ENCODE measurements at regions not wholly inside any gene's neighbourhood (a gene's known extent, or its start where the extent isn't known, plus 50 kb on each side); places are given as distances from the start of the nearest gene placed in this dataset.

DNA sequence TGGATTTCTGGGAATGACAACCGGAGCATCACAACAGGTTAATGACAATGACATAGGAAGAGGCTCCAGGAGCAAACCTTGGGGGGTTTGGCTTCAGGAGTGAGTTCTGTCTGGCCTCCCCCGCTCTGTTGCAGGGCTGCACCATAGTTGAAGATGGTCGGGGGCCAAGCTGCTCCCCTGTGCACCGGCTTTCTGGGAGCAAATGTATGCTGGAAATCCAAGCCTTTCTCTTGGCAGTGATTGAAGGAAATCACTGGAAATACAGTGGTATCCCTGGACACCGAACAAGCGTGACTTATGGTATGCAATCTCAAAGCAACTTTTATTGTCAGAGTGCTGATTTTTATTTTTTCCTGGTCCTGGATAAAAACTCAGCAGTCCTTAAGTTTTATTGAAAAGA is 251.9 kb upstream of the ZNF32 start:
- Histone ChIP-seq H3K9me3 (replicated peaks in 1 of 2; ENCODE audit: control insufficient read depth in 1 of 2, insufficient read depth in 1 of 2, low read length in 2 of 2) (no peaks in the 10 kb centered on the region), H3K4me1 (ENCODE audit: control insufficient read depth in 1 of 2, insufficient read depth in 2 of 2, low read length in 2 of 2) (no peaks in the 10 kb centered on the region), H3K27me3 (ENCODE audit: control insufficient read depth in 2 of 2, insufficient read depth in 2 of 2, low read length in 2 of 2) (no peaks in the 10 kb centered on the region), H3K79me2 (ENCODE audit: insufficient read depth, low read length) (no peaks in the 10 kb centered on the region), H2AFZ (ENCODE audit: insufficient read depth, low read depth, low read length, poor library complexity, severe bottlenecking) (no peak overlapping the region), H3K4me3 (replicated peaks in 1 of 3; ENCODE audit: low read depth in 2 of 3, low read length in 3 of 3) (no peak overlapping the region), H4K20me1 (ENCODE audit: insufficient read depth, low read length) (no peaks in the 10 kb centered on the region), H3K36me3 (replicated peaks in 1 of 2; ENCODE audit: control insufficient read depth in 1 of 2, insufficient read depth in 2 of 2, low read length in 2 of 2) (no peaks in the 10 kb centered on the region), H3K9ac (ENCODE audit: insufficient read depth, low read length, poor library complexity, severe bottlenecking) (no peak overlapping the region), H3K4me2 (replicated peaks; ENCODE audit: extremely low read depth, low read length, poor library complexity, severe bottlenecking) (no peak overlapping the region), H3K27ac (ENCODE audit: low read depth in 1 of 2, low read length in 2 of 2) (no peak overlapping the region)
- intact Hi-C loops (cut with micrococcal nuclease) = no loop called here
- no peaks in the 10 kb centered on the region for H3K36me3 Mint-ChIP-seq
- H3K27ac Mint-ChIP-seq = no peak overlapping the region
- DNase-seq = no peak
- WGBS (ENCODE audit: insufficient coverage) = 97% methylated on average over 6 of the region's 6 CpGs
- TF ChIP-seq, protein P1, sequence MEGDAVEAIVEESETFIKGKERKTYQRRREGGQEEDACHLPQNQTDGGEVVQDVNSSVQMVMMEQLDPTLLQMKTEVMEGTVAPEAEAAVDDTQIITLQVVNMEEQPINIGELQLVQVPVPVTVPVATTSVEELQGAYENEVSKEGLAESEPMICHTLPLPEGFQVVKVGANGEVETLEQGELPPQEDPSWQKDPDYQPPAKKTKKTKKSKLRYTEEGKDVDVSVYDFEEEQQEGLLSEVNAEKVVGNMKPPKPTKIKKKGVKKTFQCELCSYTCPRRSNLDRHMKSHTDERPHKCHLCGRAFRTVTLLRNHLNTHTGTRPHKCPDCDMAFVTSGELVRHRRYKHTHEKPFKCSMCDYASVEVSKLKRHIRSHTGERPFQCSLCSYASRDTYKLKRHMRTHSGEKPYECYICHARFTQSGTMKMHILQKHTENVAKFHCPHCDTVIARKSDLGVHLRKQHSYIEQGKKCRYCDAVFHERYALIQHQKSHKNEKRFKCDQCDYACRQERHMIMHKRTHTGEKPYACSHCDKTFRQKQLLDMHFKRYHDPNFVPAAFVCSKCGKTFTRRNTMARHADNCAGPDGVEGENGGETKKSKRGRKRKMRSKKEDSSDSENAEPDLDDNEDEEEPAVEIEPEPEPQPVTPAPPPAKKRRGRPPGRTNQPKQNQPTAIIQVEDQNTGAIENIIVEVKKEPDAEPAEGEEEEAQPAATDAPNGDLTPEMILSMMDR (IDR thresholded peaks at IDR 0.05) = no peak
- peaks cover 0 to 3% (median 0%) of the 10 kb centered on the region in 7 donors for H3K9me3 Mint-ChIP-seq
- no peaks in the 10 kb centered on the region for H3K4me1 Mint-ChIP-seq
- H3K27me3 Mint-ChIP-seq (ENCODE audit: low read depth in 3 of 3) = peaks cover 5 to 23% (median 8%) of the 10 kb centered on the region in 3 donors
- no peak overlapping the region for H3K4me3 Mint-ChIP-seq

DNA sequence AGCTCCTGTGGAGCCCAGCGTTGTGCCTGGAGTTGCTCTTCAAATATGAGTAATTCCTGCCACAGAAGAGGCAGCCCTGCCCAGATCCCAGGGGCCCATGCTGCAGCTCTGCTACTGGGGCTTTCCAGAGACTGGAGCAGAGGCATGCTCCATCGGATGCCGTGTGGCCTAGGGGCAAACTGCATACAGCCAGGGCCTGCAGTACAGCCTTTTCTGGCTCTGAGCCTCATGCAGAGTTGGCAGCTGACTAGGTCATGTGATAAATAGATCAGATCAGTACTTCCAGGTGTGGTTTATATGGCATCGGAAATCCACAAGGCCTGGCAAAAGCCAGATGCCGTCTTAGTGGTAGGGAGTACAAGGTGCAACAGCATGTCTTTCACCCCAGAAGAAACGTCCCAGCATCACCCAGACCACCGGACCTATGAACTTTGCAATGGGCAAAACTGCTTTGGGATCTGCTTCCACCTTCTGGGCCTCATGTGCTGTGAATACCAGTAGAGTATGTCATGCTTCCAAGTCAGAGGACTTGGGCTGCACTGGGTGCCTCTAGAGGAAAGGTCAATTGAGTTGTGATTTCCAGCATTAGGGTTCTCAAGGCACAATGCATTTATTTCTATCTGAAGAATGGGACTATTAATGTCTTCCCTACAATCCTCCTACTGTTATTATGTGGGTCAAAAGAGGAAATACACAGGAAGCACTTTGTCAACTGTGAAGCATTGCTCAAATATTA is 250.7 kb upstream of the ZNF32 start:
- Histone ChIP-seq H3K27me3 (ENCODE audit: control insufficient read depth in 2 of 2, insufficient read depth in 2 of 2, low read length in 2 of 2) (no peaks in the 10 kb centered on the region), H2AFZ (ENCODE audit: insufficient read depth, low read depth, low read length, poor library complexity, severe bottlenecking) (no peak overlapping the region), H4K20me1 (ENCODE audit: insufficient read depth, low read length) (no peaks in the 10 kb centered on the region), H3K4me3 (replicated peaks in 1 of 3; ENCODE audit: low read depth in 2 of 3, low read length in 3 of 3) (no peak overlapping the region), H3K27ac (ENCODE audit: low read depth in 1 of 2, low read length in 2 of 2) (no peak overlapping the region), H3K9ac (ENCODE audit: insufficient read depth, low read length, poor library complexity, severe bottlenecking) (no peak overlapping the region), H3K4me1 (ENCODE audit: control insufficient read depth in 1 of 2, insufficient read depth in 2 of 2, low read length in 2 of 2) (no peaks in the 10 kb centered on the region), H3K36me3 (replicated peaks in 1 of 2; ENCODE audit: control insufficient read depth in 1 of 2, insufficient read depth in 2 of 2, low read length in 2 of 2) (no peaks in the 10 kb centered on the region), H3K4me2 (replicated peaks; ENCODE audit: extremely low read depth, low read length, poor library complexity, severe bottlenecking) (no peak overlapping the region), H3K79me2 (ENCODE audit: insufficient read depth, low read length) (no peaks in the 10 kb centered on the region), H3K9me3 (replicated peaks in 1 of 2; ENCODE audit: control insufficient read depth in 1 of 2, insufficient read depth in 1 of 2, low read length in 2 of 2) (no peaks in the 10 kb centered on the region)
- TF ChIP-seq, protein P1 (IDR thresholded peaks at IDR 0.05) = no peak
- intact Hi-C loops (cut with micrococcal nuclease) = no loop called here
- no peak overlapping the region for H3K27ac Mint-ChIP-seq
- H3K4me1 Mint-ChIP-seq = no peaks in the 10 kb centered on the region
- no peak for DNase-seq
- H3K9me3 Mint-ChIP-seq = peaks cover 0 to 3% (median 0%) of the 10 kb centered on the region in 7 donors
- no peak overlapping the region for H3K4me3 Mint-ChIP-seq
- H3K36me3 Mint-ChIP-seq = no peaks in the 10 kb centered on the region
- 22% methylated on average over 5 of the region's 7 CpGs for WGBS (ENCODE audit: insufficient coverage)
- peaks cover 3 to 16% (median 4%) of the 10 kb centered on the region in 3 donors for H3K27me3 Mint-ChIP-seq (ENCODE audit: low read depth in 3 of 3)
